K562 (cell line): ENCODE measurements at regions not wholly inside any gene's neighbourhood (a gene's known extent, or its start where the extent isn't known, plus 50 kb on each side); places are given as distances from the start of the nearest gene placed in this dataset.

ENCODE experiments used
- ASH1L ChIP-seq: fragments of 450-650 bp; IDR thresholded peaks from 2 replicates; pipeline ENCODE4 v1.6.1; 2018; ENCODE audit warnings: borderline replicate concordance, mild to moderate bottlenecking, low read depth; ENCODE audit not compliant: partially characterized antibody
- BMI1 ChIP-seq: fragments of 150-350 bp; IDR thresholded peaks from 2 replicates; pipeline ENCODE4 v1.6.1; 2014; ENCODE audit warnings: low read length
- CBX1 ChIP-seq: sonication (generic); IDR thresholded peaks from 2 replicates; pipeline ENCODE4 v1.6.1; 2016; ENCODE audit warnings: antibody characterized with exemption, low read depth, mild to moderate bottlenecking
- CTBP1 ChIP-seq: fragments of 450-650 bp; IDR thresholded peaks from 2 replicates; pipeline ENCODE4 v1.6.1; 2016; ENCODE audit warnings: borderline replicate concordance
- FOXJ2 ChIP-seq: fragments of 200-800 bp; sonication (Bioruptor generic); IDR thresholded peaks from 2 replicates; pipeline ENCODE4 v1.6.1; 2016; ENCODE audit warnings: missing genetic modification characterization, missing compliant biosample characterization
- GABPB1 ChIP-seq: sonication (generic); formaldehyde crosslinking; IDR thresholded peaks from 2 replicates; pipeline ENCODE4 v1.8.0; 2022; ENCODE audit warnings: mild to moderate bottlenecking, missing genetic modification reagents
- HOXB6 ChIP-seq: fragments of 250-450 bp; sonication (Bioruptor Pico); IDR thresholded peaks from 2 replicates; pipeline ENCODE4 v1.5.1; 2022; ENCODE audit warnings: mild to moderate bottlenecking, borderline replicate concordance
- HSF4 ChIP-seq: fragments of 250-450 bp; sonication (Bioruptor Pico); IDR thresholded peaks from 2 replicates; pipeline ENCODE4 v2.1.2; 2022; ENCODE audit warnings: mild to moderate bottlenecking, moderate library complexity, borderline replicate concordance
- KDM5B ChIP-seq: fragments of 200-600 bp; sonication (generic); IDR thresholded peaks from 2 replicates; pipeline ENCODE4 v1.6.1; 2012; ENCODE audit warnings: low read depth, mild to moderate bottlenecking, moderate library complexity, low read length, control low read depth, inconsistent platforms; ENCODE audit not compliant: insufficient replicate concordance
- KLF10 ChIP-seq: fragments of 250-450 bp; sonication (Bioruptor Pico); IDR thresholded peaks from 2 replicates; pipeline ENCODE4 v1.6.1; 2021; ENCODE audit warnings: matching md5 sums
- KLF13 ChIP-seq: fragments of 450-650 bp; IDR thresholded peaks from 2 replicates; pipeline ENCODE4 v1.6.1; 2016; ENCODE audit warnings: missing genetic modification characterization, low read depth, mild to moderate bottlenecking, missing compliant biosample characterization, moderate library complexity, borderline replicate concordance
- NR2C1 ChIP-seq, 2 experiments: fragments of 450-650 bp; IDR thresholded peaks; 2 replicates each; pipeline ENCODE4 v1.6.1; 2017; ENCODE audit warnings: mild to moderate bottlenecking in 2 of 2, antibody characterized with exemption in 1 of 2, inconsistent platforms in 1 of 2, missing compliant biosample characterization in 1 of 2, missing genetic modification characterization in 1 of 2
- NR2F6 ChIP-seq: fragments of 450-650 bp; formaldehyde crosslinking; IDR thresholded peaks from 2 replicates; pipeline ENCODE4 v1.4.0; 2020; ENCODE audit warnings: mild to moderate bottlenecking
- POLR3G ChIP-seq: IDR thresholded peaks from 2 replicates; pipeline ENCODE4 v1.6.1; 2011; ENCODE audit not compliant: insufficient read length, insufficient replicate concordance; ENCODE audit errors: extremely low read depth
- PRMT5 ChIP-seq: sonication (generic); formaldehyde crosslinking; IDR thresholded peaks from 2 replicates; pipeline ENCODE4 v1.5.0; 2020; ENCODE audit warnings: missing genetic modification reagents
- RB1 ChIP-seq: fragments of 450-650 bp; IDR thresholded peaks from 2 replicates; pipeline ENCODE4 v1.6.1; 2017; ENCODE audit warnings: low read depth, mild to moderate bottlenecking
- RBM17 ChIP-seq: fragments of 200-400 bp; formaldehyde crosslinking; IDR thresholded peaks from 2 replicates; pipeline ENCODE4 v1.6.1; 2017; ENCODE audit warnings: low read depth, mild to moderate bottlenecking, low read length, borderline replicate concordance
- RFX1 ChIP-seq: fragments of 450-650 bp; IDR thresholded peaks from 2 replicates; pipeline ENCODE4 v1.6.1; 2016; ENCODE audit warnings: mild to moderate bottlenecking, moderate library complexity
- SMAD4 ChIP-seq: fragments of 250-450 bp; sonication (Bioruptor Pico); conservative IDR thresholded peaks from 2 replicates; pipeline ENCODE4 v1.8.0; 2021; ENCODE audit warnings: inconsistent platforms, mild to moderate bottlenecking, moderate library complexity
- SMARCC2 ChIP-seq: fragments of 450-650 bp; IDR thresholded peaks from 2 replicates; pipeline ENCODE4 v1.6.1; 2017; ENCODE audit warnings: antibody characterized with exemption, moderate library complexity, mild to moderate bottlenecking, low read depth
- SNRNP70 ChIP-seq: fragments of 200-400 bp; formaldehyde crosslinking; optimal IDR thresholded peaks from 2 replicates; pipeline ENCODE3; 2017; ENCODE audit warnings: low read depth, low read length
- ZNF175 ChIP-seq: fragments of 200-800 bp; sonication (Bioruptor generic); IDR thresholded peaks from 2 replicates; pipeline ENCODE4 v1.6.1; 2016; ENCODE audit warnings: low read depth, mild to moderate bottlenecking, missing genetic modification characterization, missing compliant biosample characterization
- ZNF644 ChIP-seq: fragments of 200-800 bp; sonication (Bioruptor generic); IDR thresholded peaks from 2 replicates; pipeline ENCODE4 v1.6.1; 2016; ENCODE audit warnings: low read depth, missing genetic modification characterization, missing compliant biosample characterization
- ZNF696 ChIP-seq: fragments of 250-450 bp; sonication (Bioruptor Pico); conservative IDR thresholded peaks from 2 replicates; pipeline ENCODE4 v1.4.0; 2020; ENCODE audit warnings: mild to moderate bottlenecking, moderate library complexity
- TF ChIP-seq, protein P1 (sequence below): fragments of 250-450 bp; sonication (Bioruptor Pico); IDR thresholded peaks from 2 replicates; pipeline ENCODE4 v1.8.0; 2022; ENCODE audit warnings: inconsistent platforms, mild to moderate bottlenecking, moderate library complexity, borderline replicate concordance
- TF ChIP-seq, protein P2 (sequence below): fragments of 450-650 bp; IDR thresholded peaks from 2 replicates; pipeline ENCODE4 v1.6.1; 2016
- TF ChIP-seq, protein P3 (sequence below): fragments of 450-650 bp; formaldehyde crosslinking; IDR thresholded peaks from 2 replicates; pipeline ENCODE4 v1.4.0; 2022; ENCODE audit warnings: mild to moderate bottlenecking, moderate library complexity
- TF ChIP-seq, protein P4 (sequence below): fragments of 250-450 bp; sonication (Bioruptor Pico); IDR thresholded peaks from 2 replicates; pipeline ENCODE4 v1.5.0; 2021

DNA sequence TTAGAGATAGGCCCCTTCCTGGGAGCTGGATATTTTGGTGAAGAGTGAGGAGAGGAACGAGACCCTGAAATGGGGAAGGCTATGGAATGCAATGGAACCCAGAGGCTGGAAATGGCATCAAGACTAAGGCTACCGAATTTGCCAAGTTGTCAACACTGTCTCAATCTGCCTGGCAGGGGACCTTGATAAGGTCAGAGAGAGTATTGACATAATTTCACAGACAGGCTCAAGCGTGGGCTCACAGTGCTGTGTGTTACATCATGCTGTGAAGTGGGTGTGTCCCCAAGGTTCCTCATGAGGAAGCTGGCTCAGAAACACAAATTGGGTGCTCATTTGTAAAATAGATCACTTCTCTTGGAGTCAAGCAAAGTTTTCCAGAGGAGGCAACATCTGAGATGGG lies 51.8 kb upstream of the CYRIA start (continued):
- no peak for TF ChIP-seq ZNF644 (tag)
- TF ChIP-seq, protein P1, sequence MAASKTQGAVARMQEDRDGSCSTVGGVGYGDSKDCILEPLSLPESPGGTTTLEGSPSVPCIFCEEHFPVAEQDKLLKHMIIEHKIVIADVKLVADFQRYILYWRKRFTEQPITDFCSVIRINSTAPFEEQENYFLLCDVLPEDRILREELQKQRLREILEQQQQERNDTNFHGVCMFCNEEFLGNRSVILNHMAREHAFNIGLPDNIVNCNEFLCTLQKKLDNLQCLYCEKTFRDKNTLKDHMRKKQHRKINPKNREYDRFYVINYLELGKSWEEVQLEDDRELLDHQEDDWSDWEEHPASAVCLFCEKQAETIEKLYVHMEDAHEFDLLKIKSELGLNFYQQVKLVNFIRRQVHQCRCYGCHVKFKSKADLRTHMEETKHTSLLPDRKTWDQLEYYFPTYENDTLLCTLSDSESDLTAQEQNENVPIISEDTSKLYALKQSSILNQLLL (CRISPR knock-in tag): no peak
- no peak for TF ChIP-seq KDM5B
- no peak for TF ChIP-seq ZNF696
- 0 out of 2 replicates have a peak, but pooled peaks have one; percentile 7 for TF ChIP-seq ZNF175
- no peak for TF ChIP-seq ASH1L
- peak; percentile 52; the same call in 1 of the 2 replicates for TF ChIP-seq FOXJ2 (tag)
- no peak for TF ChIP-seq NR2F6 (CRISPR knock-in tag)
- TF ChIP-seq HOXB6: no peak
- TF ChIP-seq KLF10: no peak
- no peak for TF ChIP-seq CBX1
- no peak for TF ChIP-seq HSF4 (CRISPR knock-in tag)
- TF ChIP-seq SMAD4 (CRISPR knock-in tag): peak; percentile 92
- no peak for TF ChIP-seq NR2C1 (IDR thresholded peaks at IDR 0.05)
- no peak for TF ChIP-seq NR2C1 (tag; IDR thresholded peaks at IDR 0.05)
- TF ChIP-seq RFX1: no peak
- TF ChIP-seq SMARCC2: no peak
- TF ChIP-seq POLR3G: no peak
- TF ChIP-seq, protein P2, sequence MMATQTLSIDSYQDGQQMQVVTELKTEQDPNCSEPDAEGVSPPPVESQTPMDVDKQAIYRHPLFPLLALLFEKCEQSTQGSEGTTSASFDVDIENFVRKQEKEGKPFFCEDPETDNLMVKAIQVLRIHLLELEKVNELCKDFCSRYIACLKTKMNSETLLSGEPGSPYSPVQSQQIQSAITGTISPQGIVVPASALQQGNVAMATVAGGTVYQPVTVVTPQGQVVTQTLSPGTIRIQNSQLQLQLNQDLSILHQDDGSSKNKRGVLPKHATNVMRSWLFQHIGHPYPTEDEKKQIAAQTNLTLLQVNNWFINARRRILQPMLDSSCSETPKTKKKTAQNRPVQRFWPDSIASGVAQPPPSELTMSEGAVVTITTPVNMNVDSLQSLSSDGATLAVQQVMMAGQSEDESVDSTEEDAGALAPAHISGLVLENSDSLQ: peak; percentile 42; the same call in 1 of the 2 replicates
- no peak for TF ChIP-seq BMI1
- TF ChIP-seq PRMT5 (CRISPR knock-in tag): no peak
- TF ChIP-seq RB1: no peak
- TF ChIP-seq, protein P3, sequence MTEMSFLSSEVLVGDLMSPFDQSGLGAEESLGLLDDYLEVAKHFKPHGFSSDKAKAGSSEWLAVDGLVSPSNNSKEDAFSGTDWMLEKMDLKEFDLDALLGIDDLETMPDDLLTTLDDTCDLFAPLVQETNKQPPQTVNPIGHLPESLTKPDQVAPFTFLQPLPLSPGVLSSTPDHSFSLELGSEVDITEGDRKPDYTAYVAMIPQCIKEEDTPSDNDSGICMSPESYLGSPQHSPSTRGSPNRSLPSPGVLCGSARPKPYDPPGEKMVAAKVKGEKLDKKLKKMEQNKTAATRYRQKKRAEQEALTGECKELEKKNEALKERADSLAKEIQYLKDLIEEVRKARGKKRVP: peak; percentile 86
- no peak; the same call in 1 of the 2 replicates for TF ChIP-seq GABPB1 (CRISPR knock-in tag)
- TF ChIP-seq SNRNP70: no peak
- TF ChIP-seq, protein P4, sequence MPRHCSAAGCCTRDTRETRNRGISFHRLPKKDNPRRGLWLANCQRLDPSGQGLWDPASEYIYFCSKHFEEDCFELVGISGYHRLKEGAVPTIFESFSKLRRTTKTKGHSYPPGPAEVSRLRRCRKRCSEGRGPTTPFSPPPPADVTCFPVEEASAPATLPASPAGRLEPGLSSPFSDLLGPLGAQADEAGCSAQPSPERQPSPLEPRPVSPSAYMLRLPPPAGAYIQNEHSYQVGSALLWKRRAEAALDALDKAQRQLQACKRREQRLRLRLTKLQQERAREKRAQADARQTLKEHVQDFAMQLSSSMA: no peak
- no peak for TF ChIP-seq RBM17
- TF ChIP-seq KLF13 (tag): peak; percentile 92; the same call in 1 of the 2 replicates
- peak; percentile 40; the same call in 1 of the 2 replicates for TF ChIP-seq CTBP1
